ENCODE measurements at regions not wholly inside any gene's neighbourhood (a gene's known extent, or its start where the extent isn't known, plus 50 kb on each side); places are given as distances from the start of the nearest gene placed in this dataset.

- no peaks in the 10 kb centered on the region for H3K36me3 ChIP-seq (ENCODE audit: control insufficient read depth, insufficient read depth, low read length)
- no peak for DNase-seq (ENCODE audit: extremely low read depth, insufficient read length)
- H3K4me3 ChIP-seq (replicated peaks; ENCODE audit: low read depth, low read length), result no peak overlapping the region
- no peak for TF ChIP-seq CTCF (IDR thresholded peaks at IDR 0.05; ENCODE audit: insufficient read depth, low read length, poor library complexity, severe bottlenecking)
- H3K27me3 ChIP-seq (replicated peaks; ENCODE audit: control insufficient read depth, insufficient read depth, low read length), result no peaks in the 10 kb centered on the region
Measured at GRCh38 chr21:22544747-22545146, 1546.5 kb downstream of the NCAM2 start.

GRCh38 chr21:22552390-22552789, 1554.2 kb downstream of the NCAM2 start:
- no peaks in the 10 kb centered on the region for H3K36me3 ChIP-seq (ENCODE audit: control insufficient read depth, insufficient read depth, low read length)
- TF ChIP-seq CTCF (IDR thresholded peaks at IDR 0.05; ENCODE audit: insufficient read depth, low read length, poor library complexity, severe bottlenecking), result no peak
- H3K4me3 ChIP-seq (replicated peaks; ENCODE audit: low read depth, low read length), result no peak overlapping the region
- H3K27me3 ChIP-seq (replicated peaks; ENCODE audit: control insufficient read depth, insufficient read depth, low read length), result no peaks in the 10 kb centered on the region
- no peak for DNase-seq (ENCODE audit: extremely low read depth, insufficient read length)

- Histone ChIP-seq H3K4me3 (replicated peaks; ENCODE audit: low read depth, low read length) (no peak overlapping the region), H3K36me3 (ENCODE audit: control insufficient read depth, insufficient read depth, low read length) (no peaks in the 10 kb centered on the region), H3K27me3 (replicated peaks; ENCODE audit: control insufficient read depth, insufficient read depth, low read length) (no peaks in the 10 kb centered on the region)
- no peak for TF ChIP-seq CTCF (IDR thresholded peaks at IDR 0.05; ENCODE audit: insufficient read depth, low read length, poor library complexity, severe bottlenecking)
- DNase-seq (ENCODE audit: extremely low read depth, insufficient read length), result no peak
Measured at GRCh38 chr21:22554690-22555316, 1556.6 kb downstream of the NCAM2 start.

GRCh38 chr21:22556829-22557228, 1558.6 kb downstream of the NCAM2 start:
- H3K4me3 ChIP-seq (replicated peaks; ENCODE audit: low read depth, low read length), result no peak overlapping the region
- H3K27me3 ChIP-seq (replicated peaks; ENCODE audit: control insufficient read depth, insufficient read depth, low read length), result no peaks in the 10 kb centered on the region
- H3K36me3 ChIP-seq (ENCODE audit: control insufficient read depth, insufficient read depth, low read length), result no peaks in the 10 kb centered on the region
- no peak for DNase-seq (ENCODE audit: extremely low read depth, insufficient read length)
- TF ChIP-seq CTCF (IDR thresholded peaks at IDR 0.05; ENCODE audit: insufficient read depth, low read length, poor library complexity, severe bottlenecking), result no peak

- H3K27me3 ChIP-seq (replicated peaks; ENCODE audit: control insufficient read depth, insufficient read depth, low read length), result no peaks in the 10 kb centered on the region
- no peak for DNase-seq (ENCODE audit: extremely low read depth, insufficient read length)
- no peaks in the 10 kb centered on the region for H3K36me3 ChIP-seq (ENCODE audit: control insufficient read depth, insufficient read depth, low read length)
- no peak overlapping the region for H3K4me3 ChIP-seq (replicated peaks; ENCODE audit: low read depth, low read length)
- TF ChIP-seq CTCF (IDR thresholded peaks at IDR 0.05; ENCODE audit: insufficient read depth, low read length, poor library complexity, severe bottlenecking), result no peak
Measured at GRCh38 chr21:22561946-22562345, 1563.7 kb downstream of the NCAM2 start.

GRCh38 chr21:22573834-22574233, 1575.6 kb downstream of the NCAM2 start:
- no peak for TF ChIP-seq CTCF (IDR thresholded peaks at IDR 0.05; ENCODE audit: insufficient read depth, low read length, poor library complexity, severe bottlenecking)
- Histone ChIP-seq H3K36me3 (ENCODE audit: control insufficient read depth, insufficient read depth, low read length) (no peaks in the 10 kb centered on the region), H3K27me3 (replicated peaks; ENCODE audit: control insufficient read depth, insufficient read depth, low read length) (no peaks in the 10 kb centered on the region), H3K4me3 (replicated peaks; ENCODE audit: low read depth, low read length) (no peak overlapping the region)
- DNase-seq (ENCODE audit: extremely low read depth, insufficient read length), result no peak
